ENCODE measurements at regions not wholly inside any gene's neighbourhood (a gene's known extent, or its start where the extent isn't known, plus 50 kb on each side); places are given as distances from the start of the nearest gene placed in this dataset.

GRCh38 chr14:26191671-26192070 is 406.2 kb downstream of the NOVA1 start:
- no peak for TF ChIP-seq CTCF (conservative IDR thresholded peaks at IDR 0.05; ENCODE audit: low read depth, low read length)
- TF ChIP-seq POLR2A (IDR thresholded peaks at IDR 0.05; ENCODE audit: low read depth, low read length) = no peak
- TF ChIP-seq MXI1 (IDR thresholded peaks at IDR 0.05; ENCODE audit: borderline replicate concordance, low read depth, low read length) = no peak
- no peak for TF ChIP-seq RAD21 (IDR thresholded peaks at IDR 0.05; ENCODE audit: low read length)
- no peak for TF ChIP-seq RCOR1 (IDR thresholded peaks at IDR 0.05; ENCODE audit: insufficient replicate concordance, low read length)
